Keratinocyte (primary cell): ENCODE measurements at regions not wholly inside any gene's neighbourhood (a gene's known extent, or its start where the extent isn't known, plus 50 kb on each side); places are given as distances from the start of the nearest gene placed in this dataset.
"Not testable (repeated sequence)": the region's sequence is repeated elsewhere in the genome, so short reads cannot be mapped to it uniquely, and the experiment has no call there.

Experiments
- EZH2 ChIP-seq: IDR thresholded peaks from one replicate; pipeline ENCODE4 v1.6.1; 2012; ENCODE audit warnings: inconsistent platforms, mild to moderate bottlenecking, low read length, moderate library complexity
- TF ChIP-seq, protein P1 (sequence below), 3 experiments: IDR thresholded peaks in 1 of 3; conservative IDR thresholded peaks in 1 of 3; optimal IDR thresholded peaks in 1 of 3; 2 replicates in 2 of 3; 3 replicates in 1 of 3; pipeline versions ENCODE3 to v1.5.1; 2011; ENCODE audit warnings: low read length in 3 of 3, mild to moderate bottlenecking in 3 of 3, moderate library complexity in 2 of 3, control low read depth in 1 of 3, inconsistent platforms in 1 of 3; ENCODE audit not compliant: insufficient read depth in 2 of 3; ENCODE audit errors: extremely low read depth in 1 of 3

DNA sequence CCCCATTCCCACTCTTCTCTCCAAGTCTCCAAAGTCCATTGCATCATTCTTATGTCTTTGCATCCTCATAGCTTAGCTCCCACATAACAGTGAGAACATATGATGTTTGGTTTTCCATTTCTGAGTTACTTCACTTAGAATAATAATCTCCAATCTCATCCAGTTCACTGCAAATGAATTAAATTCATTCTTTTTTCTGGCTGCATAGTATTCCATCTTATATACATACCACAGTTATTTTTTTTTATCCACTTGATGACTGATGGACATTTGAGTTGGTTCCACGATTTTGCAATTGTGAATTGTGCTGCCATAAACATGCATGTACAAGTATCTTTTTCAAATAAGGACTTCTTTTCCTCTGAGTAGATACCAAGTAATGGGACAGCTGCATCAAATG lies 105.6 kb upstream of the EDA2R start:
- TF ChIP-seq, protein P1, sequence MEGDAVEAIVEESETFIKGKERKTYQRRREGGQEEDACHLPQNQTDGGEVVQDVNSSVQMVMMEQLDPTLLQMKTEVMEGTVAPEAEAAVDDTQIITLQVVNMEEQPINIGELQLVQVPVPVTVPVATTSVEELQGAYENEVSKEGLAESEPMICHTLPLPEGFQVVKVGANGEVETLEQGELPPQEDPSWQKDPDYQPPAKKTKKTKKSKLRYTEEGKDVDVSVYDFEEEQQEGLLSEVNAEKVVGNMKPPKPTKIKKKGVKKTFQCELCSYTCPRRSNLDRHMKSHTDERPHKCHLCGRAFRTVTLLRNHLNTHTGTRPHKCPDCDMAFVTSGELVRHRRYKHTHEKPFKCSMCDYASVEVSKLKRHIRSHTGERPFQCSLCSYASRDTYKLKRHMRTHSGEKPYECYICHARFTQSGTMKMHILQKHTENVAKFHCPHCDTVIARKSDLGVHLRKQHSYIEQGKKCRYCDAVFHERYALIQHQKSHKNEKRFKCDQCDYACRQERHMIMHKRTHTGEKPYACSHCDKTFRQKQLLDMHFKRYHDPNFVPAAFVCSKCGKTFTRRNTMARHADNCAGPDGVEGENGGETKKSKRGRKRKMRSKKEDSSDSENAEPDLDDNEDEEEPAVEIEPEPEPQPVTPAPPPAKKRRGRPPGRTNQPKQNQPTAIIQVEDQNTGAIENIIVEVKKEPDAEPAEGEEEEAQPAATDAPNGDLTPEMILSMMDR (optimal IDR thresholded peaks at IDR 0.05 in 1 of 3, IDR thresholded peaks at IDR 0.05 in 1 of 3, conservative IDR thresholded peaks at IDR 0.05 in 1 of 3; ENCODE audit: extremely low read depth in 1 of 3, insufficient read depth in 2 of 3, low read length in 3 of 3) = not testable (repeated sequence)
- not testable (repeated sequence) for TF ChIP-seq EZH2
